ENCODE measurements at regions not wholly inside any gene's neighbourhood (a gene's known extent, or its start where the extent isn't known, plus 50 kb on each side); places are given as distances from the start of the nearest gene placed in this dataset.

DNA sequence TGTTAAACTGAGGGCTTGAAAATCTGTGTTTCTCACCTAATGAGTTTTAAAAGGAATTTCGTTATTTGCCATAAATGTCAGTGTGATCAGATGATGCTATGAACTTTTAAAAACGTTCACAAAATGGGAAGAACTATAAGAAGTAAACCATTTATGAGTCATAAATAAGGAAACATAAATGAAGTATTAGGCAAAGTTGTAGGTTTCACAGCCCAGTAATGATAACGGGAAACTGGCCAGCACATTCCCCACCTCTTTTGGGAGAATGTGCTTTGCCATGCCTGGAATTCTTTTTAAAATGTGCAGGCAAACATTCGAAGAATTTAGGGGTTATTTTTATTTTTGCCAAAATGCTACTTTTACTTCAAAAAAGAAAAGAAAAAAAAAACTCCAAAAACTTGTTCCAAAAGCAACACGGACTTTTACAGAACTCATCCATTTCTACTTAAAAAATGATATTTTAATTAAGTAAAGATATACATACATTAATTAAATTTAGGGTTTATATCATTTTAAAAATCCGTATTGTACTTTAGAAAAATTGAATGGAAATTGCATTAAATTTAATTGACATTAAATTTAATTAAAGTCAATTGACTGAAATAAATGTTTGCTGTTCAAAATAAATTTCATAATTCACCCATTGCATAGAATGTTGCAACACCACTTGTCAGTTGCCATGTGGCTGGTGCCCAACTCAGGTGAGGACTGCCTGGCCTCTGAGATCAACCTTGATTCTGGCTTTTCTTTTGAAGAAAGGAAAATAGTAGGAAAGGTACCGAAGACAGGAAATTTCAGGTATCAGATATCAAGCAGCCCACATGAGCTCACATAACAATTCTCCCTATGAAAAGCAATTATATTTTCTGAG, 1198.5 kb downstream of the EFNB2 start:
- H3K79me2 ChIP-seq (ENCODE audit: insufficient read depth): no peaks in the 10 kb centered on the region
- 14 to 22% methylated on average over 7 of the region's 7 CpGs for WGBS, 2 experiments (ENCODE audit: low coverage in 1 of 2, low lambda C conversion rate in 2 of 2, missing lambda C conversion rate in 2 of 2)
- H3F3A ChIP-seq (ENCODE audit: insufficient read depth): no peaks in the 10 kb centered on the region
- in situ Hi-C loops (cut with MboI): no loop called here
- H3K4me3 ChIP-seq: no peak overlapping the region
- no peaks in the 10 kb centered on the region for H3K36me3 ChIP-seq (ENCODE audit: low read depth)
- no peak overlapping the region for H3K4me2 ChIP-seq (ENCODE audit: unreplicated experiment)
- H3K27ac ChIP-seq: no peak overlapping the region
- no peak overlapping the region for H3K9ac ChIP-seq
- no peaks in the 10 kb centered on the region for H3K4me1 ChIP-seq (ENCODE audit: insufficient read depth)
- no peaks in the 10 kb centered on the region for H3K27me3 ChIP-seq (replicated peaks; ENCODE audit: insufficient read depth)
- no peaks in the 10 kb centered on the region for H3K9me2 ChIP-seq (ENCODE audit: insufficient read depth)
- no peaks in the 10 kb centered on the region for H4K20me1 ChIP-seq (ENCODE audit: insufficient read depth)
- H2AFZ ChIP-seq: no peak overlapping the region
- no peaks in the 10 kb centered on the region for H3K9me3 ChIP-seq (ENCODE audit: low read depth)
- no peak for TF ChIP-seq EZH2 (IDR thresholded peaks at IDR 0.05; ENCODE audit: insufficient read depth, poor library complexity, severe bottlenecking)
- TF ChIP-seq EZH2phosphoT487 (IDR thresholded peaks at IDR 0.05; ENCODE audit: insufficient read depth, low read depth): no peak
- DNase-seq: no peak

DNA sequence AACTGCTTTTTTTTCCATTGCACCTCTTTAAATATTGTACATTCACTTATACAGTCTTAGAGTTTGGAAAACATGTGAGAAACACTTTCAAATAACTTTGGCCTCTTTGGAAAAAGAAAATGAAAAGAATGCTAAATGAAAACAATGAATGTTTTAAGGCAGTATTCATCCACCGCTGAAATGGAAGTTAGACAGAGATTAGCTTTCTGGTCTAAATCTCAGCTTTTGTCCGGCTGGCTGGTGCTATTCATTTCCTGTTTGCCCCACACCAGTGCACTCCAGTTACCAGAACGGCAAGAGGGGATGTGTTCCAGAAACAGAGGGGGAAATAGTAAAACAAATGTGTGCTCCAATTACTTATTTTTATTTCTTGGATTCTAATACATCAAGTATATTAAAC, 1201.3 kb downstream of the EFNB2 start:
- Histone ChIP-seq H3K27ac (no peak overlapping the region), H4K20me1 (ENCODE audit: insufficient read depth) (no peaks in the 10 kb centered on the region), H3K27me3 (replicated peaks; ENCODE audit: insufficient read depth) (no peaks in the 10 kb centered on the region), H3K79me2 (ENCODE audit: insufficient read depth) (no peaks in the 10 kb centered on the region), H3K4me3 (no peak overlapping the region), H3K4me1 (ENCODE audit: insufficient read depth) (no peaks in the 10 kb centered on the region), H3F3A (ENCODE audit: insufficient read depth) (no peaks in the 10 kb centered on the region), H3K36me3 (ENCODE audit: low read depth) (no peaks in the 10 kb centered on the region), H3K9ac (no peak overlapping the region), H3K9me2 (ENCODE audit: insufficient read depth) (no peaks in the 10 kb centered on the region), H3K4me2 (ENCODE audit: unreplicated experiment) (no peak overlapping the region), H2AFZ (no peak overlapping the region), H3K9me3 (ENCODE audit: low read depth) (no peaks in the 10 kb centered on the region)
- no peak for DNase-seq
- in situ Hi-C loops (cut with MboI): no loop called here
- 11 to 17% methylated on average over 3 of the region's 3 CpGs for WGBS, 2 experiments (ENCODE audit: low coverage in 1 of 2, low lambda C conversion rate in 2 of 2, missing lambda C conversion rate in 2 of 2)
- TF ChIP-seq EZH2phosphoT487 (IDR thresholded peaks at IDR 0.05; ENCODE audit: insufficient read depth, low read depth) (no peak), EZH2 (IDR thresholded peaks at IDR 0.05; ENCODE audit: insufficient read depth, poor library complexity, severe bottlenecking) (no peak)

DNA sequence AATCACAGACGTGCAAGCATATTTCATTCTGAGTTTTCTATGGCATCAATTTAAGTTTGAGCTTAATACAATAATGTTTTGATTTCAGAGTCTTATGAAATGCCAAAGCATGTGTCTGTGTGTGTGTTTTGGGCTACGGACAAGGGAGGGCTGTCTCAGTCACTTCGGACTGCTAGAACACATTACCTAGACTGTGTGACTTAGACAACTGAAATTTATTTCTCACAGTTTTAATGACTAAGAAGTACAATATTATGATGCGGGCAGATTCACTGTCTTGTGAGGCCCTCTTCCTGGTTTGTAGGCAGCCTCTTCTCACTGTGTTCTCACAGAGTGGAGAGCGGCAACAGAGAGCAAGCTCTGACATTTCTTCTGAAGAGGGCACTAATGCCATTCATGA, 1202.0 kb downstream of the EFNB2 start:
- no peak overlapping the region for H3K9ac ChIP-seq
- no peaks in the 10 kb centered on the region for H3K9me2 ChIP-seq (ENCODE audit: insufficient read depth)
- H3K4me1 ChIP-seq (ENCODE audit: insufficient read depth): no peaks in the 10 kb centered on the region
- in situ Hi-C loops (cut with MboI): no loop called here
- no peak overlapping the region for H3K4me2 ChIP-seq (ENCODE audit: unreplicated experiment)
- H3K4me3 ChIP-seq: no peak overlapping the region
- 13 to 16% methylated on average over 5 of the region's 5 CpGs for WGBS, 2 experiments (ENCODE audit: low coverage in 1 of 2, low lambda C conversion rate in 2 of 2, missing lambda C conversion rate in 2 of 2)
- H2AFZ ChIP-seq: no peak overlapping the region
- no peaks in the 10 kb centered on the region for H3K79me2 ChIP-seq (ENCODE audit: insufficient read depth)
- no peaks in the 10 kb centered on the region for H3K27me3 ChIP-seq (replicated peaks; ENCODE audit: insufficient read depth)
- no peak for TF ChIP-seq EZH2 (IDR thresholded peaks at IDR 0.05; ENCODE audit: insufficient read depth, poor library complexity, severe bottlenecking)
- TF ChIP-seq EZH2phosphoT487 (IDR thresholded peaks at IDR 0.05; ENCODE audit: insufficient read depth, low read depth): no peak
- H3K27ac ChIP-seq: no peak overlapping the region
- H3K36me3 ChIP-seq (ENCODE audit: low read depth): no peaks in the 10 kb centered on the region
- H4K20me1 ChIP-seq (ENCODE audit: insufficient read depth): no peaks in the 10 kb centered on the region
- DNase-seq: peak; percentile 1
- no peaks in the 10 kb centered on the region for H3F3A ChIP-seq (ENCODE audit: insufficient read depth)
- H3K9me3 ChIP-seq (ENCODE audit: low read depth): no peaks in the 10 kb centered on the region

DNA sequence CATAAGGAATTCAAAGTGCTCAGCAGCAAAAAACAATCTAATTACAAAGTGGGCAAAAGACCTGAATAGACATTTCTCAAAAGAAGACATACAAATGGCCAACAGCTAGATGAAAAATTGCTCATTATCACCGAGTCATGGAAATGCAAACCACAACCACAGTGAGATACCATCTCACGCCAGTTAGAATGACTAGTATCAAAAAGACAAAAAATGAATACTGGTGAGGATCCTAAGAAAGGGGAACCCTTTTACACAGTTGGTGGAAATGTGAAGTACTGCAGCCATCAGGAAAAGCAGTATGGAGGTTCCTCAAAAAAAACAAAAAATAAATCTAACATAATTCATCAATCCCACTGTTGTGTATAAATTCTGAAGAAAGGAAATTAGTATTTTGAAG, 1206.1 kb downstream of the EFNB2 start:
- Histone ChIP-seq H3K4me3 (no peak overlapping the region), H3K9me3 (ENCODE audit: low read depth) (no peaks in the 10 kb centered on the region), H4K20me1 (ENCODE audit: insufficient read depth) (no peaks in the 10 kb centered on the region), H3K4me2 (ENCODE audit: unreplicated experiment) (no peak overlapping the region), H3K27me3 (replicated peaks; ENCODE audit: insufficient read depth) (no peaks in the 10 kb centered on the region), H3K9ac (no peak overlapping the region), H3K36me3 (ENCODE audit: low read depth) (no peaks in the 10 kb centered on the region), H2AFZ (no peak overlapping the region), H3K4me1 (ENCODE audit: insufficient read depth) (no peaks in the 10 kb centered on the region), H3K79me2 (ENCODE audit: insufficient read depth) (no peaks in the 10 kb centered on the region), H3K9me2 (ENCODE audit: insufficient read depth) (no peaks in the 10 kb centered on the region), H3F3A (ENCODE audit: insufficient read depth) (no peaks in the 10 kb centered on the region), H3K27ac (no peak overlapping the region)
- no peak for TF ChIP-seq EZH2 (IDR thresholded peaks at IDR 0.05; ENCODE audit: insufficient read depth, poor library complexity, severe bottlenecking)
- no peak for TF ChIP-seq EZH2phosphoT487 (IDR thresholded peaks at IDR 0.05; ENCODE audit: insufficient read depth, low read depth)
- in situ Hi-C loops (cut with MboI): no loop called here
- WGBS, 2 experiments (ENCODE audit: low coverage in 1 of 2, low lambda C conversion rate in 2 of 2, missing lambda C conversion rate in 2 of 2): 33 to 37% methylated on average over 2 of the region's 2 CpGs
- DNase-seq: no peak
